ENCODE measurements at regions not wholly inside any gene's neighbourhood (a gene's known extent, or its start where the extent isn't known, plus 50 kb on each side); places are given as distances from the start of the nearest gene placed in this dataset.
"Not testable (repeated sequence)": the region's sequence is repeated elsewhere in the genome, so short reads cannot be mapped to it uniquely, and the experiment has no call there.

- no peak for DNase-seq (ENCODE audit: low spot score)
Measured at GRCh38 chr12:127169321-127170181, 1097.4 kb upstream of the TMEM132C start.

- DNase-seq (ENCODE audit: low spot score), result no peak
Measured at GRCh38 chr12:127170226-127171180, 1096.5 kb upstream of the TMEM132C start.

DNA sequence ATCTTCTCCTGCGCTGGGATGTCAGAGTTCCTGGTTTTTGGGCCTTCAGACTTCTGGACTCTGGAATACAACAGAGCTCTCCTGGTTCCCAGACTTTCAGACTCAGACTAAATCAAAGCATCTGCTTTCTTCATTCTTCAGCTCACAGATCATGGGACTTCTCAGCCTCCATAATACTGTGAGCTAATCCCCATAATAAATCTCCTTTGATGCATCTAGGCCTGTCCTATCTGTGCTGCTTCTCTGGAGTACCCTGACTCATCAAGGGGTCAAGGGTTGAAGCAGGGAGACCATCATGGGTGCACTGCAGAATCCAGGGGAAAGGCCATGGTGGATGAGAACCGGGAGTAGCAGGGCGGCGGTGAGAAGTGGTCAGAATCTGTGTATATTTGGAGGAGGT lies 1094.1 kb upstream of the TMEM132C start:
- DNase-seq (ENCODE audit: low spot score), result no peak

- DNase-seq (ENCODE audit: low spot score), result not testable (repeated sequence)
Measured at GRCh38 chr12:127173971-127174370, 1093.0 kb upstream of the TMEM132C start.

DNA sequence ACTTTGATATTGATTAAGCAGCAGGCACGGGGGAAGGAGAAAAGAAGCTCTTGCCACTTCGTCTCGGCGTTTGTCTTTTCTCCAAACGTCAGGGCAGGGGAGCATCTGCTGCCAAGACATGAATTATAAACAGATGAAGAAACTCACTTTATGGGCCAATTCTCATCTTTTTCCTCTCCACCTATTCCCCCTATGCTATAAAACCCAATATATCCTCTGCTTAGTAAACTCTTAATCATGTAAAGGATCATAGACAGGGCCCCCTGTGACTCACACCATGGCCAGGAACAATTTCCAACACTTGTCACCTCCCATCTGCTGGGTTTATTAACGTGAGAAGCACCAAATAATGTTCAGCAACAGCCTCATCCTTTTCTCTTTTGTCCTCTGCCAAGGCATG lies 1092.1 kb upstream of the TMEM132C start:
- DNase-seq (ENCODE audit: low spot score), result no peak

DNA sequence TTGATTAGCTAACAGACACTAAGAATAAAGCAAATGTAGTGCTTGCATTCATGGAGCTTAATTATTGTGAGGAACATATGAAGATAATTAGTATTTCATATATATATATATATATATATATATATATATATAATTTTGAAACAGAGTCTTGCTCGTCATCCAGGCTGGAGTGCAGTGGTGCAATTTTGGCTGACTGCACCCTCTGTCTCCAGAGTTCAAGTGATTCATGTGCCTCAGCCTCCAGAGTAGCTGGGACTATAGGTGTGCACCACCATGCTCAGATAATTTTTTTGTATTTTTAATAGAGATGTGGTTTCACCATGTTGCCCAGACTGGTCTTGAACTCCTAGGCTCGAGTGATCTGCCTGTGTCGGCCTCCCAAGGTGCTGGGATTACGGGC lies 1091.6 kb upstream of the TMEM132C start:
- DNase-seq (ENCODE audit: low spot score), result no peak

DNA sequence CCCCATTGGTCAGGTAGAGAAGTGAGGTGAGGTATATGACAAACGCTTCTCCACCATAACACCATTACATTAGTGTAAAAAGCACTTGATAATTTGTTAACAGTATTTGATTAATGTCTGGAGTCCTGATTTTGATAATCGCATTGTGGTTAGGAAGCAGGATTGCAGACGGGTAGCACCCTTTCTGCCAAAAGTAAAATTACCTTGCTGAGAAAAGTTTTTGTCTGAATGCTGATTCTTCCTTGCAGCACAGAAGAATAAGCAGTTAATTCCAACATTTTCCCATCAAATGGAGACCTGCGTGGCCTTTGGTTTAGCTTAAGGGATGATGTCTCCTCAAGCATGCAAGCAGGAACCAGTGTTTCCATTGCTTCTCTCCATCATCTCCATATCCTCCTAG lies 1090.2 kb upstream of the TMEM132C start:
- DNase-seq (ENCODE audit: low spot score), result no peak

GRCh38 chr12:127178052-127178451 lies 1088.9 kb upstream of the TMEM132C start:
- no peak for DNase-seq (ENCODE audit: low spot score)

- no peak for DNase-seq (ENCODE audit: low spot score)
Measured at GRCh38 chr12:127178463-127178862, 1088.5 kb upstream of the TMEM132C start.

- no peak for DNase-seq (ENCODE audit: low spot score)
Measured at GRCh38 chr12:127179176-127179575, 1087.8 kb upstream of the TMEM132C start.

GRCh38 chr12:127182018-127182417 lies 1085.0 kb upstream of the TMEM132C start:
- no peak for DNase-seq (ENCODE audit: low spot score)

GRCh38 chr12:127189992-127190391 lies 1077.0 kb upstream of the TMEM132C start:
- no peak for DNase-seq (ENCODE audit: low spot score)

GRCh38 chr12:127191129-127191528 lies 1075.8 kb upstream of the TMEM132C start:
- DNase-seq (ENCODE audit: low spot score), result no peak

GRCh38 chr12:127192391-127192790 lies 1074.6 kb upstream of the TMEM132C start:
- no peak for DNase-seq (ENCODE audit: low spot score)

- DNase-seq (ENCODE audit: low spot score), result no peak
Measured at GRCh38 chr12:127193341-127193740, 1073.6 kb upstream of the TMEM132C start.

- no peak for DNase-seq (ENCODE audit: low spot score)
Measured at GRCh38 chr12:127194176-127194575, 1072.8 kb upstream of the TMEM132C start.

GRCh38 chr12:127205781-127206555 lies 1061.0 kb upstream of the TMEM132C start:
- no peak for DNase-seq (ENCODE audit: low spot score)

GRCh38 chr12:127209318-127209717 lies 1057.7 kb upstream of the TMEM132C start:
- DNase-seq (ENCODE audit: low spot score), result no peak

GRCh38 chr12:127214186-127214585 lies 1052.8 kb upstream of the TMEM132C start:
- DNase-seq (ENCODE audit: low spot score), result peak; percentile 3

DNA sequence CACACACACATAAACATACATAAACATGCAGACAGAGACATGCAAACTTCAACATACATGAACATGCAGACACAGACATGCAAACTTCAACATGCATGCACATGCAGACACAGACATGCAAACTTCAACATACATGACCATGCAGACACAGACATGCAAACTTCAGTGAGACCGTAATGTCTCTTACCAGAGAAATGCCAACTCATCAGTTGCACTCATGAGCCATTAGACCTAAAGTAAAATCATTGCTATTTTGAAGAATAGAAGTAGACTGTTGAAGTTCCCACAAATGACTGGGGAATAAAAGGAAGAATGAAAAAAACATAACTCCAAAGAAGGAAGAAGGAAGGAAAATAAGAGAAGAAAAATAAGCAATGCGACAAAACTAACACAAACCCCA lies 1044.0 kb upstream of the TMEM132C start:
- DNase-seq (ENCODE audit: low spot score), result no peak

DNA sequence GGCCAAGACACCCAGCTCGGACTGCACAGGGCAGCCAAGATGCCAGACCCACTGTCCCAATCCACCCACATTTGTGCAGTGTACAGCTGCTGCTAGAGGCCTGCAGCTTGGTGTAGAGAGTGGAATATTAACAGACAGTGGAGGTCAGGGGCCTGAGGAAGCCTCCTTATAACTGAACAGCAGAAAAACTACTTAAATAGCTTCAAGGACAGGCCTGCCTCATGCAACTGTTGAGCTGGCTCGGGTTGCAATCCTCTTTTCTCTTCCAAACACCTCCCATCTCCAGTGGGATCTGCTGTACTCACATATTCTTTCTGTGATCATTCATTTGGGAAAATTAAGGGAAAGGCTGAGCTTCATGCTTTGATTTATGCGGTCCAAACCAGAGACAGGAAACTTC lies 1043.2 kb upstream of the TMEM132C start:
- DNase-seq (ENCODE audit: low spot score), result no peak

GRCh38 chr12:127230843-127231260 lies 1036.1 kb upstream of the TMEM132C start:
- DNase-seq (ENCODE audit: low spot score), result no peak

Data from pons (tissue), 1 donor.